RKO (cell line): ENCODE measurements at regions not wholly inside any gene's neighbourhood (a gene's known extent, or its start where the extent isn't known, plus 50 kb on each side); places are given as distances from the start of the nearest gene placed in this dataset.
"Not testable (repeated sequence)": the region's sequence is repeated elsewhere in the genome, so short reads cannot be mapped to it uniquely, and the experiment has no call there.

Experiments used
- DNase-seq: peaks from one replicate; pipeline ENCODE4 v3.0.0-alpha.2; 2016; ENCODE audit warnings: low spot score

DNA sequence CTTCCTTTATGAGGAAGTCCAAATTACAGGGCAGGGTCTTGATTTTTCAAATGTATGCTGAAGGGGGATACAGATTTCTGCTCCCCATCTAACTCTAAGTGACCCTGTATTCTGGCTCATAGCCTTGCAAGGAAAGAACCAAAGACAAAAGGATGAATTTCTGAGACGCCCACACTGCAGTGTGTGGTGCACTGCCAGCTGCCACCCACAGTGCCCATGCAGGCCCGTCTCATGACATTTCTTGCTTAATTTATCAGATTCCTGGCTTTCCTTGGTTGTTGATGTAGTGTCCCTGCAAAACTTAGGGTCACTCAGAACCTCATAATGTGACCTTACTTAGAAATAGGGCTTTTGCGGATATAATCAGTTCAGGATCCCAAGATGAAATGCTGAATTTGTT is 68.0 kb downstream of the CBLN4 start:
- no peak for DNase-seq

DNA sequence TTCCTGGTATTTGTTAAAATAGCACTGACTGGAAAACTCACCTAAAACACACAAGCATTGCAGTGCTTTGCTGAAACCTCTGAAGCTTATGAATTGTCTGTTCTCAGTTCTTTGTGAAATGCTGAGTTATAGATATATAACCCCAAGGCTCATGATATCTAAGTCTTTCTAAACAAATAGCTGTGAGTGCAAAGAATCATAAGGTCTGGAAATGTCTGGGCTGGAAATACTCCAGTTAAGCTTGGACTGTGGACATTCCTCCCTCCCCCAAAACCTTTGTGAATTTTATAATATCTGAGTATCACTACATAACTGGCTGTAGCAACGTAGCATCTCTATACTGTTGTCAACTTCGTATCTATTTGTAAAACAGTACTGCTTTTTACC is 69.1 kb downstream of the CBLN4 start:
- DNase-seq: no peak

DNA sequence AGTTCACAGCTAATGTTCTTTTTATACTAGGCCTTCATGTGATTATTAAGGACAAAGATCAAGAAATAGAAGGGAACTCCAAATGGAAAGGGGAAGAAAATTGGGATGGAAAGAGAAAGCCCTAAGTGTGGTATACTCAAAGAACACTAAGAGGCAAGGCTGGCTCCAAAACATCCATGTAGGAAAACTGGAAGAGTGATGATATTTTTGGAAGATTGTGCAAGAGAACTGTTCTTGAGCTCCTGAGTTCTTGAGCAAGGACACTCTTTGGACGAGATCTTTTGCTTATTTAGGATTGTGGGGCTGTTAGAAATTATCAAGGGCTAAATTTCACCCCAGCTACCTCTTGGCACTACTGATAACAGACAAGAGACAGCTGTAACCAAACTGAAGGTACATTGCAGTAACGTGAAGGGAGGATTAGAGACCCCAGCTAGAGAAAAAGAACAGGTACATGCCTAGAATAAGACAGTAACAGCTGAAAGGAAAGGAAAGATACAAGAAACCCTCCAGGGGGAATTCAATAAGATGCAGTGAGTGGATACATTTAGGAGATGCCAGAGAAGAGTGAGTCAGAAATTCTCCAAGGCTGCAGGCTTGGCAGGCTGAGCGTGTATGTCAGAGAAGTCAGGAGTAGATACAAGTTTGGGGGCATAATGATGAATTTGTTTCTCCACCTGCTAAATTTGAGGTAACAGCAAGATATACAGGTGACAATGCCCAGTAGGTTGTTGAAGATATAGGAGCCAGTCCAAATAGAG is 69.7 kb downstream of the CBLN4 start:
- DNase-seq: no peak

DNA sequence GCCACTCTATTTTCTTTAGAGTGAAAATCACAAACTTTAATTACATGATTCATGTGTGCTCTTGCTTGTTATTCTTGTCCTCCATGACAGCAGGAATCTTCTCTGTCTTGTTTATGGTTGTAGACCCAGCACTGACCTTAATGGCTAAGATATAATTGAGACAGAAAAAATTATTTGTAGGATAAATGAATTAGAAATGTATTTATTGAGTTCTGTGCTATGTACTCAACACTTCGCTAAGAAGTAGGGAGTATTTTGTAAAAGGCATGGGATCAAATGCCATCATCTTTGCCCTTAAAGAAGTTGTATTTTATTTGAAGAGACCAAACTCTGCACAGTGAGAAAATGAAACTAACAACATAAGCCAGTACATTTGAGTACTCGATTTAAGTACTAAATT is 71.2 kb downstream of the CBLN4 start:
- no peak for DNase-seq

DNA sequence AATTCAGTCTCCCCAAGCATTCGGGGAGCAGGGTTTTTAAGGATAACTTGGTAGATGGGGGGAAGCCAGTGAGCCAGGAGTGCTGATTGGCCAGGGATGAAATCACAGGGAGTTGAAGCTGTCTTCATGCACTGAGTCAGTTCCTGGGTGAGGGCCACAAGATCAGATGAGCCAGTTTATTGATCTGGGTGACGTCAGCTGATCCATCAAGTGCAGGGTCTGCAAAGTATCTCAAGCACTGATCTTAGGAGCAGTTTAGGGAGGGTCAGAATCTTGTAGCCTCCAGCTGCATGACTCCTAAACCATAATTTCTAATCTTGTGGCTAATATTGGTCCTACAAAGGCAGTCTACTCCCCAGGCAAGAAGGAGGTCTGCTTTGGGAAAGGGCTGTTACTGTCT is 74.4 kb downstream of the CBLN4 start:
- DNase-seq: not testable (repeated sequence)

DNA sequence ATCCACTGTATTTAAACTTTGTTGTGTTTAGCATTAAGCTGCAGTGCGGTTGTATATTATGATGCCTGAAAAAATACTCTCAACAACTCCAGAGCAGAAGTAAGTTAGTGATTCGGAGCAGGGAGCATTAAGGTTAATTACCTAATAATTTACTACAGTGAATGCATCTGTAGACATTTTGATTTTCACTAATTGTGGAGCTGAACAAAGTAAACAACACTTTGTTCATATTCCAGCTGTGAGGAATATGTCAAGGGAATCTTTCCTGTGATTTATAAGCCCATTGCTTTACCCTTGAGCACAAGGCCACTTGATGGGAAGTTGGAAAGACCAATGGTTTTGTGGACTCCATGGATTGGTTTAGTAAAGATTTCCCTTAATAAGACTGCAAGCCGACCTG is 77.1 kb downstream of the CBLN4 start:
- DNase-seq: no peak

DNA sequence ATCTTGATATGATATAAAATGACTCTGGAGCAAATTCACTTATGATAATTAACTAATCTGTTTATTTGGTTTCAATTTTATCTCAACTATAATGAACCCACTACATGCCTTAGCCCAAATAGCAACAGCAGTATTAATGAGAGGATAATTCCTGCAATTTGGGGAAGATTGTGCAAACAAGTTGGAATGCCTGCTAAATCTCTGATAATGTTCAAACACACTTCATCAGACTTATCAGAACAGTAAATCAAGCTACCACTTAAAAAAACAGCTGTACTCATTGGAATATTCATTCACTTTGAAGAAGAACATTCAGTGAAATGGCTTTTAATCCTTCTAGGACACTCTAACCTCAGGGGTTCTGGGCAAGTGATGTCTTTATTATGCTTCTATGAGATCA is 85.4 kb downstream of the CBLN4 start:
- no peak for DNase-seq

DNA sequence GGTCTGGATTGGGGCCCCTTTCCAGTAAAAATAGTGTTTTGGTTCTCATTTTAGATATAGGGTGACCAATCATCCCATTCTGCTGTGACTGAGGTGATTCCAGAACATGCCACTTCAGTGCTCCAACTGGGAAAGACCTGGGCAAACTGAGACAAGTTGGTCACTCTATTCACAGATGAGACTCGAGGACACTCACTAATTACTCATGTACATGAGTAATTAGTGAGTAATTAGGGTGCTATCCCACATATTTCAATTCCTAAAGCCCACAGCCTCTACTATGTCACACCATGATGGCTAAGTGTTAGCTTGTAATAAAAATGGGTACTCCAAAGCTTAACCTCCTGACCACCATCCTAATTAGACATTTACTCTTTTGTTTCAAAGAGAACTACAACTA is 86.0 kb downstream of the CBLN4 start:
- DNase-seq: peak; percentile 53

DNA sequence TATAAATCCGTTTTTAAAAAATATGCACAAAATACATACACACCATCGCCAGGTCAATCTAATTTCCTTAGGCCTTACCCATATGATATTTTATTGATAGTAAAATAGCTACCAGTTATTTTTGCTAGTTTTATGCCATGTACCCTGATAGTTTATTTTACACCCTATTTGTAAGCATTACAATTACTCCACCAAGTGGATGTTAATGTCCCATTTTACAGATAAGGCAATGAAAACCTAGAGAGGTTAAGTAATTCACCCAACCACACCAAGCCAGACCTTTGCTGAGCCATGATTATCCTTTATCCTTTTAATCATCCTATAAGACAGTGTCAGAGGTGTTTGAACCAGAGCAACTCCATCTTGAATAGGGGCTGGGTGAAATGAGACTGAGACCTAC is 86.8 kb downstream of the CBLN4 start:
- no peak for DNase-seq

DNA sequence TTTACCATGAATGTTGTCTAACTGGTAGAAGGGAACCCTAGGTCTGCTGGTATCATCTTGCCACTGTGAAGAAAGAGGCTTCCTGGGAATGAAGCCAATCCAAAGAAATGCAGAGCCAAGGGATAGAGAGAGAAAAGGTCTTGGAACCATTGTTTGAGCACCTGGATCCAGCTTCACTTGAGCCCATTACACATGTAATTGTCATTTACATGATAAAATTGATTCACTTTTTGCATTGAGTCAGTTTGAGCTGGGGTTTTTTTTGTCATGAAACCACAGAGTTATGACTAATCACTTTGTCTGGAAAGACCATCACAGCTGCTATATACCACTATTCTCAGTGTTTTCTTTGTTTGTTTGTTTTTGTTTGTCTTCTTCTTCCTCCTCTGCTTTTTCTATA is 112.3 kb downstream of the CBLN4 start:
- DNase-seq: peak; percentile 45

DNA sequence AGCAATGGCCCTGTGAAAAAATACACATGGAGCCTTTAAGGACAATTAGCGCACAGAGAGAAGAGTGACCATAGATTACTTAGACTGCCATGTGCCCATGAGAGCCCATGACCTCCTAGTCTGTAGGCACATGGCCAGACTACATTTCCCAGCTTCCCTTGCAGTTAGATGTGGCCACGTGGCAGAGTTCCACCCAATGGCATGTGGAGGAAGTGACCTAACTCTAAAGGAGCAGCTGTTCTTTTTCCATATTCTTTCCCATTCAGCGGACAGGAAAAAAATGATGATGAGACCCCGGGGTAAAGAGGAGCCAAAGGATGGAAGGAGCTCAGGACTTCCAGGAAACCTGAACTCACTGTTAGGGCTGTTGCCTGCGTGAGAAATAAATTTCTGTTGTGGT is 116.6 kb downstream of the CBLN4 start:
- DNase-seq: peak; percentile 20

DNA sequence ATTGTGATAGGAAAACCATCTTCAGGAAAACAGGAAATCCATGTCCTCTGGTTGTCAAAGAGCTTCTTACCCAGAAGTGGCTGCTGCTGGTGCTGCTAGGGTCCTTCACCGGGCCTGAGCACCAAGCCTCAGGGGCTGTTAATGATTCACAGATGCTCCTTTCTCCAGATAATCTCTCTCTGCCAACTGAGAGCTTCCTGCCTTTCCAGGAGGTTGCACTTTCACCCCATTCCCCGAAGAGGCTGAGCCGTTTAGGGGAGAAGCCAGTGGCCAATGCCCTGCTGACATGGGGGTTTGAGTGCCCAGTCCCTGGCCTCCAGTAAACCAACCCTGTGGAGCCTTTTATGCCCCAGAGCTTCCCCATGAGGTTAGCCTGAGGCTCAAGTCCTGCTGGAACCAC is 122.4 kb downstream of the CBLN4 start:
- no peak for DNase-seq

DNA sequence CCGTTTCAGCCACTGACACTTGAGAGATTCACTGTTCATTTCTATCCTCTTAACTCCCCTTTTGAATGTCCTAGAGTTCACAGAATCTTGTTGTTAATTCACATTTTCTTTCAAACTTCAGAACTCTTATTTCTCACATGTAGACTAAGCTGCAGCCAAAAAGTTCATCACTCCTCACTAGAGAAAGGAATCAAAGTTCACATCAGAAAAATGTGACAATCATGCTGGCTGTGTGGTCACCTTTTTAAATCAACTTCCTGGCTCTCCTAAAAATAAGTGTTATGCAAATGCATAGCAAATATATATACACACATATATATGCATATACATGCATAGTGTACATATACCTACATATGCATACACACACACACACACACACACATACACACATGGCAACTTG is 123.0 kb downstream of the CBLN4 start:
- DNase-seq: no peak

DNA sequence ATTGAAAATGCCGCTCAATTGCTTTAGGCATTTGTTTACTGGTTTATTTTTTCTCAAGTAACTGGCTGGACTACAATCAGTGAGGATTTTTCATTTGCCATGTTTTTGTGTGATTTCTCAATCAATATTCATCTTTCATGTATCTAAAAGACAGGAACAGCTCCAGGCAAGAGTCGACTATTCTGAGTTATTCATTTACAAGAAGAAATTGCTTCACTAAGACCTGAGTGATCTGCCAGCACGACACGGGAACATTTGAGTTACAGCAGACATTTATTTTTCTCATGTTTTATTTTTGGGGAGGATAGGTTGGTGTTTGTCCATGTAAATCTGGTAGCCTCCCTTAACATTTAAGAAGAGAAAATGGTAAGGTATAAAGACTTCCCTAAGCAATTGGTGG is 124.1 kb downstream of the CBLN4 start:
- no peak for DNase-seq

DNA sequence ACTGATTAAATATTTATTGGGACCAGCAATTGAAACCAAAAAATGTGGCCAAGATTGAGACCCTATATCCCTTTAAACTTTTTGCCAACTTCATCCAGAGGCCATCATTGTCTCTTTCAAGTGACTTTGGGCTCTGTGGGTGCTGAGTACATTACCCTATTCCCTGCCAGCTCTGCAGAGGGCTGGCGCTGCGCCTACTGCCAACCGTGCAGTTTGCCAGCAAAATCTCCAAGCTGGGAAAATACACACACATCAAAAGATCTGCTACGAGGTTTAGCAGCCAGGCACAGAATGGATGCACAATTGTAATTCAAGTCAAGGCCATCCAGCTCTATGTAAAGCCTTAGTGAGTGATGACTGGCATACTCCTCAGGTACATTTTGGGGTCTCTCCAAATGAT is 125.0 kb downstream of the CBLN4 start:
- no peak for DNase-seq

DNA sequence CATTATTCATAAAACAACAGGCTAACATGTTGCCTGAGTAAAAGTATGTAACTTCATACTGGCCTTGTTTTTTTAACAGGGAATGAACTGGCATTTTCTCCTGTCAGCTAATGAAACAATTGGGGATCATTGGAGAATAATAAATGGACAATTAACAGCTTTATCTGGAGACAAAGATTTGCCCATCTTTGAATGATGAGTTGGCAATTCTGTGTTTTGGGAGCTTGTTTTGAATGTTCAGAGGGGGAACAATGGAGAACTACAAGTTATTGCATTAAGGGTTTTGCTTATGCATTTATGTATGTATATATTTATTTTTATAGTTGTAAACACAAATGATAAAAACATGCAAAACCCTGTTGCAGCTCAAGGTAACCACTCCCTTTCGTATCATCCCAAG is 150.3 kb downstream of the CBLN4 start:
- DNase-seq: no peak

DNA sequence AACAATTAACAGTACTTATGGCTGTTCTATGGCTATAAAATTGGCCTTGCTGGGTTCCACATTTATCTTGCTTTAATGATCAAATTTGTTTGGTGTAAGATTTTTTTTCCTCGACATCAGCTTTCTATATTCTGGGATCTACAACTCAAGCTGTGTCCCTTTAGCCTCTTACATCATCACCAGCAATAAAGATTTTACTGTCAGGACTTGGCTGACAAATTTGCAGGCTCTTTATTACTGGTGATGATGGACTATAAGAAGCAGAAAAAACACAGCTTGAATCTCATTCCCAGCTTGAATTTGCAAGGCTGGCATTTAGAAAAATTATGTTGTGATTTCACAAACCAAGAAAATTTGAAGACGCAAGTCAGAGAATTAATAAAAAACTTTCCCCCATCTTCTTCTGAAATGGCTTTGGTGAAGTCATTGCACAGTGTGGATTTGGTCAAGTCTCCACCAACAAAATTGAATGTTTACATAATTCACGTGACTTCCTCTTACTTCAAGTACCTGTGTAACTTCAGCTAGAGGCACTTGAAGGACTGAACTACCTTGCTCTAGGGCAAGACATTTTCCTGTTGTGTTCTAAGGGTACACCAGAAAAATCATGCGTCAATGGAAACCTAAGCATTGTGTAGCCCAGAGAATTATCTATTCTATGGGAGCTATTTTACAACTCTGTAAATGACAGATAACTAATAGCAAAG is 175.0 kb downstream of the CBLN4 start:
- DNase-seq: no peak

DNA sequence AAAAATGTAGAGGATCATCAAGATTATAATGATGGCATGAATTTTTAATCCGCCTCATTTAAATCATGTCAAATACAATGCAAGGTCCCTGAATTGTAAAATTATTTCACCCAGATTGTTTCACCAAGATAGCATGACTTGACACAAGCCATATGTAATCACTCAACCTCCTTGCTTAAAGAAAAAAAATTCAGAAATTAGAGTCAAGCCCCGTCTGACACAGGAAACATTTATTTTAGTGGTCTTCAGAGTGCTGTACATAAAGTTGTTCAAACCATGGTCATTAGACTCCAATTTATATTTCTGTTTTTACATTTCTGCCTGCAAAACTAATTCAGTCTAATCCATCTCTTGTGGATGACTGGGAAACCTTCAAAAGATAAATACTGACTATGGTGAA is 200.2 kb downstream of the CBLN4 start:
- no peak for DNase-seq

DNA sequence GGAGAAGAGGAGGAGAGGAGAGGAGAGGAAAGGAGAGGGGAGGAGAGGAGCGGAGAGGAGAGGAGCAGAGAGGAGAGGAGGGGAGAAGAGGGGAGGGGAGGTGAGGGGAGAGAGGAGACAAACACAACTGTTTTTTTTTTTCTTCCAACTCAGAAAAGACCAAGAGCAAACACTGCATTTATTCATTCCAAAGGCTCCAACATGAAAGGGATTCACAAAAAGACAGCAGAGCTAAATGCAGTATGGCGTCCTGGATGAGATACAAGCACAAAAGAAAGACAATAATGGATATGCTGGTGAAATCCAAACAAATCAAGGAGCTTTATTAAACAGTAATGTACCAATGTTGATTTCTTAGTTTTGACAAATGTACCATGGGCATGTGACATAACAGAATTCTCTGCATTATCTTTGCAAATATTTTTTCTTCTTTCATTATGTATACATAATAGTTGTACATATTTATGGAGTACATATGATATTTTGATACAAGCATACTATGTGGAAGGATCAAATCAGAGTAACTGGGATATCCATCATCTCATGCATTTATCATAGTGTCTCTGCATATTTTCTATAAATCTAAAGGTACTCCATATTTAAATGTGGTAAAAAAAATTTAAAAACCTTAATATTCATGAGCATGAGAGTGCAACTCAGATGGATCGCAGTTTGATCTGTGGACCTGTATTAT is 204.6 kb downstream of the CBLN4 start:
- no peak for DNase-seq

DNA sequence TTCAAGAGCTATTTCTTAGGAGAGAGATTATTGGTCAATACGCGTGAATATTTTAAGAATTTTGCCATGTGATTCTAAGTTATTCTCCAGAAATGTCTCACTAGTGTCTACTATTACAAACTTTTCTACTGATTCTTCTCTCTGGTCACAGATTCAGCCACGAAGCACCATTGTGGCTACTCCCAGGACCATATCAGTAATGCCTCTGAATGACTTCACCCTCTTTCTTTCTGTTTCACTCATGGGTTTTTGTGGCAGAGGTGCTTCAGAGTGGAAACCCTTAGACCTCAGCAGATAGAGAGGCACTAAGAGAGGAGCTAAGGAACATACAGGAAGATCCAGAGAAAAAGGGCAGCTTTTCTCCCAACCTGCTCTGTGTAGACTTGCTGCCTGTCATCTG is 211.3 kb downstream of the CBLN4 start:
- DNase-seq: no peak

DNA sequence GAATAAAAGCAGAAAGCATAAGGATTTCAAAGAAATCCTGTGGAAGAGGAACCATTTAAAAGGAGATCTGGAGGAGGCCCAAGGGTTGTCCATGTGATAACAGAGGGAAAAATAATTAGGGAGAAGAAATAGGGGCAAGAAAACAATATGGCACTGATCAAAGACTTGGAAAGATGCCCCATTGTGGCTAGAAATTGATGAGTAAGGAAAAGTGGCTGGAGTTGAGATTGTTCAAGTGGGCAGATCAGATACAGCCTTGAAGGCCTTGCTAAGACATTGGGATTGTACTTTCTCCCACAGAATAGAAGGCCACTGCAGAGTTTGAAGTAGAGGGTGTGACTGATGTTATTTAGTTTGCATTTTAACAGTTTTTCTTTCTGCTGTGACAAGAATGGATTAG is 213.3 kb downstream of the CBLN4 start:
- no peak for DNase-seq

DNA sequence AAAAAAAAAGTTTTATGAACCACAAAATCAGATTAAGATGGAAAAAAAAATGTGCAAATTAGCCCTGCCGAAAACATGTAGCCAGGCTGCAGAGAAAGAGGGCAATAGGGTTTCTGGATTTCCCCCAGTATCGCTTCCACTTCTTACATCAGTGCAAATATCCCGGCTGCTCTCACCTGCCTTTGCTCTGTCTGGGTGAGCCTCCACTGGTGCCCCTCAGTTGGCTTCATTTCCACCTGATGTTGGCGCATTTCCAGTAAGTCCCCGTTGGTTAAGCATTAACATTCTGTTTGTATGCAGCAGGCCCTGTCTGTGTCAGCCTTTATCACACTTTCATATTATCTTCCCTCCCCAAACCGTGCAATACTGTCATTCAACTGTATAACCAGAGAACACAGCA is 215.1 kb downstream of the CBLN4 start:
- no peak for DNase-seq

DNA sequence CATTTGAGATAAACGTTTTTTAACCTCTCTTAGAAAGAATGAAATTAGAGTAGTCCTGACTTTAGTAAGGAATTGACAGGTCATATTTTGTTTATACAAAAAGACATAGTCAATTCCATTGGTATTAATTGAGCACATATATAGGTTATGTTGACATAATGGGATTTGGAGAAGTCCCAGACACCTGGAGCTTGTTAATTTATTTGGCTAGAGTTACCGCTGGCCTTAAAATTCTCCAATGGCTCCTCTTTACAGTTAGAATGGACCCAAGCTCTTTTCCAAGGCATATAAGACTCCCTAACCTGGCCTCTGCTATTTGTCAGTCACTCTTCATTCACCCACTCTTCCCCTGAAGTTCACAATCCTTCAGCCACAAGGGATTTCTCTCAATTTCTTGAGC is 221.3 kb downstream of the CBLN4 start:
- DNase-seq: no peak
